NCI-H460 (cell line): ENCODE measurements at regions not wholly inside any gene's neighbourhood (a gene's known extent, or its start where the extent isn't known, plus 50 kb on each side); places are given as distances from the start of the nearest gene placed in this dataset.

ENCODE experiments used
- DNase-seq: peaks from one replicate; pipeline ENCODE4 v3.0.0-alpha.2; 2016; ENCODE audit warnings: low read depth; ENCODE audit errors: extremely low read depth

GRCh38 chr11:116698080-116698479 is 74.7 kb downstream of the BUD13 start:
- no peak for DNase-seq

GRCh38 chr11:116697639-116698038 is 75.1 kb downstream of the BUD13 start:
- DNase-seq: no peak

- DNase-seq: no peak
Measured at GRCh38 chr11:116697011-116697410, 75.8 kb downstream of the BUD13 start.

GRCh38 chr11:116696381-116696941 is 76.3 kb downstream of the BUD13 start:
- DNase-seq: no peak

- no peak for DNase-seq
Measured at GRCh38 chr11:116695657-116696254, 77.0 kb downstream of the BUD13 start.

GRCh38 chr11:116694815-116695590 is 77.8 kb downstream of the BUD13 start:
- no peak for DNase-seq

- DNase-seq: no peak
Measured at GRCh38 chr11:116694349-116694725, 78.5 kb downstream of the BUD13 start.

- no peak for DNase-seq
Measured at GRCh38 chr11:116693593-116694348, 79.0 kb downstream of the BUD13 start.

GRCh38 chr11:116693102-116693570 is 79.7 kb downstream of the BUD13 start:
- DNase-seq: no peak

GRCh38 chr11:116692318-116693101 is 80.3 kb downstream of the BUD13 start:
- no peak for DNase-seq

GRCh38 chr11:116691771-116692177 is 81.0 kb downstream of the BUD13 start:
- DNase-seq: peak; percentile 33

GRCh38 chr11:116690611-116691010 is 82.2 kb downstream of the BUD13 start:
- DNase-seq: no peak

GRCh38 chr11:116689413-116690127 is 83.2 kb downstream of the BUD13 start:
- DNase-seq: no peak

GRCh38 chr11:116688202-116688540 is 84.6 kb downstream of the BUD13 start:
- no peak for DNase-seq

- no peak for DNase-seq
Measured at GRCh38 chr11:116687458-116688201, 85.2 kb downstream of the BUD13 start.

GRCh38 chr11:116686866-116687265 is 85.9 kb downstream of the BUD13 start:
- no peak for DNase-seq

- DNase-seq: no peak
Measured at GRCh38 chr11:116683982-116684381, 88.8 kb downstream of the BUD13 start.

- DNase-seq: no peak
Measured at GRCh38 chr11:116680349-116681125, 92.2 kb downstream of the BUD13 start.
